PFSK-1 (cell line): ENCODE measurements at regions not wholly inside any gene's neighbourhood (a gene's known extent, or its start where the extent isn't known, plus 50 kb on each side); places are given as distances from the start of the nearest gene placed in this dataset.

Experiments used
- POLR2AphosphoS5 ChIP-seq: IDR thresholded peaks from 2 replicates; pipeline ENCODE4 v1.6.1; 2012; ENCODE audit warnings: low read depth, mild to moderate bottlenecking, control low read depth, low read length, moderate library complexity
- TAF1 ChIP-seq: IDR thresholded peaks from 2 replicates; pipeline ENCODE4 v1.6.1; 2012; ENCODE audit warnings: low read length, control low read depth, borderline replicate concordance; ENCODE audit not compliant: insufficient read depth

DNA sequence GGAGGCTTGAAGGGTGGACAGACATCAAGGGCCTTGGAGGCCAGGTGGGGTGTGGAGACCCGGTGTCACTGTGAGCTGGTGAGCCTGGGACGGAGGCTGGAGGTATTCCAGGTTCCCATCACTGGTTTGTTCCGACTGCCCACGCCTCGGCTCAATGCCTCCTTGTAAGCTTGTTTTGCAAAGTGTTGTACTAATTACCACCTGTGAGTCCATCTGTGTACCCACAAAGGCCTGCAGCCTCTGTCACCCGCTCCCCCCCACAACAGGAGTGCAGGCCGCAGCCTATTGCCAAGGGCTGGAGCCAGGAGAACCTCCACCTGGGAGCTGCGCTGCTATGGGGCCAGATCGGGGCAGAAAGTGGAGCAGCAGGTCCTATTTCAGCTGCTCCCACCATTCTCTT lies 521.8 kb upstream of the DPP6 start:
- TF ChIP-seq TAF1 (no peak), POLR2AphosphoS5 (no peak)
